Activated CD4-positive, alpha-beta T cell treated with anti-CD3 and anti-CD28 coated beads for 1 hour (primary cell): ENCODE measurements at regions not wholly inside any gene's neighbourhood (a gene's known extent, or its start where the extent isn't known, plus 50 kb on each side); places are given as distances from the start of the nearest gene placed in this dataset.
"Not testable (repeated sequence)": the region's sequence is repeated elsewhere in the genome, so short reads cannot be mapped to it uniquely, and the experiment has no call there.

Experiments
- DNase-seq: peaks from one replicate; pipeline ENCODE4 v3.0.0-alpha.2; 2020

DNA sequence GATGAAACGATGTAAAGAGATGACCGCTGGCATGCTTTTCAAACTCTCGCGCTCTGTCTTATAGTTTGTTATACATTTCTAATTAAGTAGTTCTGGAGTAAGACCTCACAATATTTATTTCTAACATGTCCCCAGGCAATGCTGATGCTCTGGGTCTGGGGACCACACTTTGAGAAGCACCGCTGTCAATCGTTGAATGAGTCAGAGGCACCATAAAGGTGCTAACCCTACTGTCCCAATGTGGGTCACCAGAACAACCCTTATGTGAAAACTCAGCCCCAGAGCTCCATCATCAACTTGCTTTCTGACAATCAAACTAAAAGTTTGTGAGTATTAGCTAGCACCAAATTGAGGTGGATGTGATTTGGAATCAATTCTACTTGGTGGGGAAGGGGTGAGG, 284.1 kb upstream of the PRKCQ start:
- DNase-seq, result no peak

DNA sequence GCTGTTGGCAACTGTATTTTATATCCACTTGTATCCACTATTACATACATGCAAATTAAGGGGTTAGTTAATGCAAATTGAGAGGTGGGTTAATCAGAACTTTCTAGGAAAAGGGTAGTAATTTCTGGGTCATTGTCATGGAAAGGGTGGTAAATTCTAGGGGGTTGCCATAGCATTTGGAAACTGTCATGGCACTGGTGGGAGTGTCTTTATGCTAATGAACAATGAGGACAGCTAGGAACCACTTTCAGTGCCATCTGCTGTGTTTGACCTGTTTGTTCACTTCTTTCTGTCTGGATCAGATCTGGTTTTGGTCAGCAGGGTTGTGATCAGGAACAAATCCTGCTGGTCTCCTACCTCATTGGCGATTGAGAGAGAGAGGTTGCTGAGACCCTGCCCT, 283.3 kb upstream of the PRKCQ start:
- no peak for DNase-seq

DNA sequence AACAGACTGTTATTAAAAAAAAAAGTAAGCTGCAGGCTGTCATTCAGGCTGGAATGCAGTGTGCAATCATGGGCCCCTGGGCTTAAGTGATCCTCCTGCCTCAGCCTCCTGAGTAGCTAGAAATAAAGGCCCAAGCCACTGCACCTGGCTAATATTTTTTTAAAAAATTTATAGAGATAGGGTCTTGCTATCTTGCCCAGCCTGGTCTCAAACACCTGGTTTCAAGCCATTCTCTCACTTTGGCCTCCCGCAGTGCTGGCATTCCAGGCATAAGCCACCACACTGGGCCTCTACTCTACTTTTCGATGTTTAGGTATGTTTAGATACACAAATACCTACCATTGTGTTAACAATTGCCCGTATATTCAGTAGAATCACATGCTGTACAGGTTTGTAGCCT, 270.4 kb upstream of the PRKCQ start:
- no peak for DNase-seq

DNA sequence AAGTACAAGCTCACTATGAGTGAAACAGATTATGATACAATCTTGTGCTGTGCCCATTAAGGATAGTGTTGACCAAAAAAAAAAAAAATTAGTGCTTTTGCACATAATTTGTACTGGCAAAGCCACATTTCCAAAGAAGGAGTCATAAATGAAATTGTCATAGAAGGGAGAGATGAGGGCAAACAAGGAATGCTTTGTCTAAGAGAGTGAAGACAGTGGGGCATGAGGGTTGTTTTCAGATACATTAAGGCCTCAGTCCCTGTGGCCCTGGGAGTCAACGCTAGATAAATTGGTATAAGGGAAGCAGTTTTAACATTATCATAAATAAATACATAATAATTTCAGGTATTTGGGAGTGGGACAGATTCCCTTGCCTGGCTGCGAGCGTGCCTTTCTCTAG, 267.5 kb upstream of the PRKCQ start:
- no peak for DNase-seq

DNA sequence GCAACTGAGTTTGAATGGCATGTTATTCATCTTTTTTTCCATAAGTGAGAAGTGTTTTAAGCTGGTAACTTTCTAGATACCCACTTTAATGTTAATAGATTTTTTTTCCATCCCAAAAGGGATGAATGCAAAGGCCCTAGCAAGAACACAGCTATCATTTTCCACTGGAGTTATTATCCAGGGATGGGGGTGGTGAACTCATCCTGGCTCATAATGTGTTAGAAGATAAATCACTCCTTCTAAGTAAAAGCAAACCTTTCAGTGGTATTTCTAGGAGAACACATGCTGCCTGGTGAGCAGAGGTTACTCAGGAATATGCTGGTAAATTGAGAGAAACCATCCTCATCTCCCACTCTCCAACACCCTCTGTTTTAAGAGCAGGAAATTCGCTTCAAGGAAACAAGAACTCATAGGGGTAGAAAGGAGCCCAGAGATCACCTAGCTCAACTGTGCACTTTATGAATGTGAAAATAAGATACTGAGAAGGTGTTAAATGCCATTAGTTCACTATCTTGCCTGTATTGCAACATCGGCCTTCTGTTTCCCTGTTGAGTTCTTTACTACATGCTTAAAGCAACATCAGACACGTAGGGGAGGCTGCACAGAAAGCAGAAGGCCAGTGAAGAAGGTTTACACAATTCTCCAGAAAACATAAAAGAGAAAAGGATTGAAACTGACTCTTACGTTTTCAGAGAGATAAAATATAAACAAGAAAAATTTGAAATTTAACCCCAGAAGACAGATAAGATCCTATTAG, 264.0 kb upstream of the PRKCQ start:
- DNase-seq, result no peak

DNA sequence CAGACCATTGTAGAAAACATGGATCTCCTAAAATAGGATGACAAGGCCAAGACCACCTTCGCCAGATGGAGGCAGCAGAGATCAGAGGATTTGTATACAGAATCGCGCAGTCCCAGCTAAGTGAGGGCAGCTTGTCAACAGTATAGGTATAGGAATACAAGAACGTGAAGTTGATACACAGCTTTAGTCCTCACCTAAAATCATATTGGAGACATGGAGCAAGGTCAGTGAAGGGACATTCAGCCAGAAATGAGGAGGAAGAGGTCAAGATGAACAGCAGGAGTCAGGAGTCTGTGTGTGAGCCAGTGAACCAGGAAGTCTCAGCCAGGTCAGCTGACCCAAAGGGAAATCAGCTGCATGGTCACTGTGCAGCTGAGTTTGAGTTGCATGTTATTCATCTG, 263.4 kb upstream of the PRKCQ start:
- DNase-seq, result no peak

DNA sequence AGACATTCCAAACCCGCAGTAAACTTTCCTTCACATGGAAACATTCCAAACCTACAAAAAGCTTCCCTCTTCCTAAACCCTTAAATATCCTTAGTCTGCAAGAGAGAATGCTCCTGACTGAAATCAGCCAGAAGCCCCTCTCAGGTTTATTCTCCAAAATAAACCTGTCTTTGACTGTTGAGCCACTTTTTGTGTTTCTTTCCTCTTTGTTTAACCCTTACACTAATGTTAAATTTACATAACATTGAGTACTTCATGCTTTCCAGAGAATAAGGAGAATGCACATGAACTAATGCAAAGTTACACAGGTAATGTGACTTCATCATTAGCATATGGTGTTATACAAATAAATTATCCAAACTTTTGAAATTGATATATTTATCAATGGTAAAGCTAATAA, 262.6 kb upstream of the PRKCQ start:
- no peak for DNase-seq

DNA sequence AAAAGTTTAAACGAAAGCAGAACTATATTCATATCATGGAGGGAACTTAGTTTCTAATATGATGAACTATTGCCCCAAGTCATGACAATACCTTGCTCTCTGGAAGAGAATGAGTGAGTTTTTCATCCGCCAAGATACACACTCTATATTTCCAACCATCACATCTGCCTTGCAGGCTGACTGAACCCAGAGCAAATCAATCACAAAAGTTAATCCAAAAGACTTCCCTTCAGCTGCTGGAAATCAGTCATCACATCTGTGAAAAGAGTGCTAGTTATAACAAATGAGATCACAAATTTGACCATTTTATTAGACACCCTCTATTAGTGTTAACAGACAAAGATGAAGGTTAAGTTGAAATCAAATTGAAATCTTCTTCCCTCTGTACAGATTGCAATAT, 261.7 kb upstream of the PRKCQ start:
- DNase-seq, result no peak

DNA sequence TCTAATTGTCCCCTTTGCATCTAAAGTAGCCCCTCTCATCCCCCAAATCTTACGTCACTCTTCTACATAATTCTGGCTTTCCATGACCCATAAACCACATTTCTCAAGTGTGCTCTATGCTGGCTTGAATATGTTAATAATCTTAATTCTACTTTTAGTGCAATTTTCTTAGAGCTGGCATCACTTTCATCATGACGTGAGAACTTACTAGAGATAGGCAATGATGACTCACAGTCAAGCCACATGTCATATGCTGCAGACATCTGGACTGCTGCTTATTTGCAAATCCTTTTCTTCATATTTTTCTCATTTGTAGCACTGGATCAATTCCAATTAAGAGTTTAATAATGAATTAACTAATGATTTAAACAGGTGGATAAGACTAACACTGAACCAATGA, 260.7 kb upstream of the PRKCQ start:
- DNase-seq, result no peak

DNA sequence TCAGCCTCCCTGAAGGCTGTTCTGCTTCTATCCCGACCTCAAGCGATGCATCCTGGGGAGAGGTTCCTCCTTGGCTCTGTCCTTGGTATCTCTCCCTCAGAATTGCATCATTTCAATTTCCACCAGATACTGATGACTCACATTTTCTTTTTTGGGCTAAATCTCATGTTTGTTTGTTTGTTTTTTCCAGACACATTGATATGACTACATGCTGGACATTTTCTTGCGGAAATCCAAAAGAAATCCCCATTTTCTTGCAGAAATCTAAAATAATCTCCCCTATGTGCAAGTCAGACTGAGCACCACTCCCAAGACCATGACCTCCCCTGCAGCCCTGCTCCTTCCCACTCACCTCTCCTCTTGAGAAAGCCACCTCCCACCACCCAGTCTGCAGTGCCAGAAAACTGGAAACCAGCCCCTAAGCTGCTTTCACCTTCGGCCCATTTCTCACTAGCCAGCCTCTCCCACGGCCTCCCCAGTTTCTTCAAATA, 260.2 kb upstream of the PRKCQ start:
- no peak for DNase-seq

DNA sequence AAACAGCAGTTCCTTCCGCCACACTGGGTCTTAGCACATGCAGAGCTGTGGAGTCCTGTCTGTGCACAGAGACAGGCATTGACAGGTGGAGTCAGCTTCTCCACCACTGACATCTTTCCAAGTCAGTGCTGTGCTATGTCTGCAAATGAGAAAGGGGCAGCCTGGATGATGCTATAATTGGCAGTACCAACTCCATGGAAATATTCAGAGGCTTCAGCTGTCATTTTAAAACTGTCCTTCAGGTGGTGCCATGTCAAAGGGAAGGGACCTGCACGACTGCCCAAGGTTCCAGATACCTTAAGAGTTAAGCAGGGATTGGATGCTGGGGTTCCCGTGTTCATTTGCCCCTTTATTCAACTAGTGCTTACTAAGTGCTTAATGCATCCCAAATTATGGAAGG, 258.0 kb upstream of the PRKCQ start:
- no peak for DNase-seq

DNA sequence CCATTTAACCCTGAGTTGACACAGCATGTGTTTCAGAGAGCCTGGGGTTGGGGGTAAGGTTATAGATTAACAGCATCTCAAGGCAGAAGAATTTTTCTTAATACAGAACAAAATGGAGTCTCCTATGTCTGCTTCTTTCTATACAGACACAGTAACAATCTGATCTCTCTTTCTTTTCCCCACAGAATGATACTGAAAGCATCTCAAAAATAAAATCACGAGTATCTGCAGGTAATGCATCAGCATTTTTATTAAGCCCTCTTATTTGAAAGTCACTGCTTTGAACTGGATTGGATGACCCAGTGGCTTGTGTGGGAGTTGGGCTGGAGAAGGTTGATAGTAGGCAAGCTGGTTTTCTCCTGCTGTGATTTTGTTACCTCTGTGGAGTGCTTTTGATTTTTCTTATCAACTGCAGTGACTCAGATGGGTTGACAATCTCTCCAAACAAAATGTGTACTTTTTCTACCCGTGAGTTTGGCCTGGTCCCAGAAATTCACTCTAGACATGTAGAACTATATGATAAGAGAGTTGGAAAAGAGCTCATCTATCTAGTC, 253.5 kb upstream of the PRKCQ start:
- DNase-seq, result no peak

DNA sequence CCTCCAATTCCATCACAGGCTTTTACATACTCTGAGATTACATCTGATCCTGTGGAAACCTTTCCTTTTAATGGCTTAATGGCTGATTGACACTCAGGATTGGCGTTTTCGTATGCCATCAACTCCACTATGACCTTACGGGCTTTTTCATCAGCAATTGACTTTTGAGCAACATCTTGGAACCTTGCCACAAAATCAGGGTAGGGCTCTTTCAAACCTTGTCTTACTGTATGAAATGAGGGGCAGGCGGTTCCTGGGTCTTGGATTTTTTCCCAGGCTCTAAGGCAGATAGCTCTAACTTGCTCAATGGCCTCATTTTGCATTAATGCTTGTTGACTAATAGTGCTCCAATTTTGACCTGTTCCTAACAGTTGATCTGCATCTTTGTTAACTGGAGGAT, 250.9 kb upstream of the PRKCQ start:
- not testable (repeated sequence) for DNase-seq

DNA sequence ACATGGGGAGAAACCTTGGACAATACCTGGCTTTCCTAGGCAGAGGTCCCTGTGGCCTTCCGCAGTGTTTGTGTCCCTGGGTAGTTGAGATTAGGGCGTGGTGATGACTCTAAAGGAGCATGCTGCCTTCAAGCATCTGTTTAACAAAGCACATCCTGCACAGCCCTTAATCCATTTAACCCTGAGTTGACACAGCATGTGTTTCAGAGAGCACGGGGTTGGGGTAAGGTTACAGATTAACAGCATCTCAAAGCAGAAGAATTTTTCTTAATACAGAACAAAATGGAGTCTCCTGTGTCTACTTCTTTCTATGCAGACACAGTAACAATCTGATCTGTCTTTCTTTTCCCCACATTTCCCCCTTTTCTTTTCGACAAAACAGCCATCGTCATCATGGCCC, 244.7 kb upstream of the PRKCQ start:
- DNase-seq, result not testable (repeated sequence)

DNA sequence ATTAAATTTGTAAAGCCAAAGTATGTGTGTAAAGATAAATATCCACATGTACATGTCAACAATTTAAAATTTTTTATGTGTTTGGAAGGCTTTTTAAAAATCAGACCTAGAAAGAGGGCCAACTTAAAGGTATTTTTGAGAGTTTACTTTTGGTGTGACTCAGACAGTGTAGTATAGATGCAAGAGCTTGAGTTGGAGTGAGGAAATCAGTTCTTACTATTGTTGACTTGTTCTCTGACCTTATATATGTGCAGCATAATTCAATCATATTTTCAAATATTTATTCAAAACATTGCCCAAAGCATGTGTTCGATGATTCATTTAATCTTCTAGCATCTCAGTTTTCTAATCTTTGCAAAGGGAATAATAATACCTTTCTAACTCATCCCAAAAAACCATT, 243.7 kb upstream of the PRKCQ start:
- DNase-seq, result no peak

DNA sequence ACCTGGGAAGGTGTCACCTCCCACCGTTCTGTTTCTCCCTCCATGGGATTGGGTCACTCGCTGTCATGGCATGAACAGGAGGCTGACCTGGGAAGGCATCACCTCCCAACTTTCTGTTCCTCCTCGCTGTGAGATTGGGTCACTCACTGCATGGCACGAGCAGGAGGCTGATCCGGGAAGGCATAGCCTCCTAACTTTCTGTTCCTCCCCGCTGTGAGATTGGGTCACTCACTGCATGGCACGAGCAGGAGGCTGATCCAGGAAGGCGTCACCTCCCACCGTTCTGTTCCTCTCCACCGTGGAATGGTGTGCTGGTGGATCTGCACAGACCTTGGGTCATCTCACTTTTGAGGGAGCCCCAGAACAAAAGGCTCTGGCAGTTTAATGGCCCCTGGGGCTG, 239.2 kb upstream of the PRKCQ start:
- no peak for DNase-seq

DNA sequence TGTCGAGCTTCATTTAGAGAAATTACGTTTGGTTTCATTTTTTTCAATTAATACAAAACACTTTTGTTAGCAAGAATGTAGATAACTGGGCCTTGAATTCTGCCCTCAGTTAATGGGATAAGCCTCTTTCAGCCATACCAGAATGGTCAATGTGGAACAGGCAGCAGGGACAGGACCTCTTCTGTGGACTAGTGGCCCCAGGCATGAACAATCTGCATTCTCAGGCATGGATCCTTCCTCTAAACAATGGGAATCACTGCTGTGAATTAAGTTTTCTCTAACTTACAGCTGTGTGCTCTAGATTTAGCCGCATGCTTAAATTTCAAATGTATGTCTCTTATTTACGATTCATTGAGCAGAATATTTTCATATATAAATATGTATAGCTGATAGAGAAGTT, 237.7 kb upstream of the PRKCQ start:
- no peak for DNase-seq

DNA sequence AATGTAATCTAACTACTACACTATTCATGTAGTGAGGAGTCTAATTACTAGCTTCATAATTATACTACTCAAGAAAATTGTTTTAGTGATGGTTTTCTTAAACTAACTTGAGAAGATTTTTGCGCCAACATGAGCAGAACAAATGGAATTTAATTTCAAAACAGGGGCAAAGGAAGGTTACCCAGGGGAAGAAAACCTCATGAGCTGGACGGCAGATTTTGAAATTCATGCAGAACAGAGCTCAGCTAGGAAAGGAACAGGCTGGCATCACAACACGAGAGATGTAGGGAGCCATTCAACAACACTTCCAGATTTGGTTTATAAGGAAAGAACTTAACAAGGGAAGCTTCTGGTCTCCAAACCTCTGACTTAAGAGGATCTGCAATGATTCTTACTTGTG, 235.3 kb upstream of the PRKCQ start:
- DNase-seq, result no peak

DNA sequence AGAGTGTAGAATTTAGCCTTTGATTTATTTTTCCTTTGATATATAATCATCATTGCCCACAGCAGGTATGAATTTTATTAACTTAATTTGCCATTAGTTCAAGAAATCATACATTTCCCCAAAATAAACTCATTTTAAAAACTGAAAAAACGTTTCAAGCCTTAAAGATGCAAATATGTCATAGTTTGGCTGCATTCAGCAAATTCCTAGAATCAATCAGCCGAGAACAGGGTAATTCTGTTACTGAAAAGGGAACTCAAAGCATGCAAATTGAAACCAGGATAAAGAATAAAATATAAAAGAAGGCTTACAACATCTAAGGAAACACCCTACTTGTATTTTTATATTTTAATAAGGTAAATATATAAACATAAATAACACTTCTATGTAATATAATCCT, 233.8 kb upstream of the PRKCQ start:
- DNase-seq, result no peak

DNA sequence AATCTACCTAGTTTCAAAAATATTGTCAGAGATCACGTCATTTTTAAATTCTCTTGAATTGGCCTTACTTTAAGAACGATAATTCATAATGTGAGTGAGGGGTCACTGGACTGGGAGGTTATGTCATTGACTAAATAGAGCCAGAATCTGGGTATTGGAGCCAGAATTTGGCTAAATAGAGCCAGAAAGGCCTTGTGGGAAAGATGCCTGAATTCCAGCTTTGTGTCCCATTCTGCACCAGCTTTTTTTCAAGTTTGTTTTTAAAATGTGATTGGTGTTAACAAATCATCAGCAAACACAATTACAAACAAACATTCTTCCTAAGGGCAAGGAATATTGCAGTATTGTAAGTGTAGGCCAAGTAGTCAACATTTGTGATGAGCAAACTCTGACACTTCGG, 233.2 kb upstream of the PRKCQ start:
- no peak for DNase-seq

DNA sequence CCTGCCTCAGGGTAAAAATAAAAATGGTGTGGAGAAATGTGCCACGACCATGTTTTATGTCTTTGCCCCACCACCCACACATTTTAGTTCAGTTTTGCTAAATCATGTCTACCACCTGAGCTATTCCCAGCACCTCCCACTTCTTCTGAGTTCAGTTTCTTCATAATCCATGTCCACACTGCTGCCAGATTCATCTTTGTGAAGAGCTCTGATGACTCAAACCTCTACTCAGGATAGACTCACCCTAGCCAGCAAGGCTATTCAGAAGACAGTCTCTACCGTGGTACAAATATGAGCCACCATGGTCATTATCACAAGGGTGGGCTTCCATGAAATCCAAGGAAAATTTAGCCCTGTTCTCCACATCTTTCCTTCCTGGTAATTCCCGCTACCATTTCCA, 231.1 kb upstream of the PRKCQ start:
- DNase-seq, result no peak

DNA sequence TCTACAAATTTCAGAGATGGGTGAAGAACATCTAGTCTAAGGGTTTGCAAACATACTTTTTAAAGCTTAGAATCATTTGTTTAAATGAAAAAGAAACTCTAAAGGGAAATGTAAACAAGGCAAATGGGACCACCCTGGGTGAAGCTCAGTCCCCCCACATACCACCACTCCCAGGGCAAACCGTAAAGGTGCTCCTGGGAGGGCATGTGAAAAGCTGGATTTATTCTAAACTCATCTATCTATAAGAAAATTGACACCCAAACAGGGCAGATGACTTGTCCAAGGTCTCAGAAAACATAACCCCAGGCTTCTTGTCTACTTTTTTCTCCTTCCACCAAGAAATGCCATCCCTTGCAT, 223.3 kb upstream of the PRKCQ start:
- no peak for DNase-seq

DNA sequence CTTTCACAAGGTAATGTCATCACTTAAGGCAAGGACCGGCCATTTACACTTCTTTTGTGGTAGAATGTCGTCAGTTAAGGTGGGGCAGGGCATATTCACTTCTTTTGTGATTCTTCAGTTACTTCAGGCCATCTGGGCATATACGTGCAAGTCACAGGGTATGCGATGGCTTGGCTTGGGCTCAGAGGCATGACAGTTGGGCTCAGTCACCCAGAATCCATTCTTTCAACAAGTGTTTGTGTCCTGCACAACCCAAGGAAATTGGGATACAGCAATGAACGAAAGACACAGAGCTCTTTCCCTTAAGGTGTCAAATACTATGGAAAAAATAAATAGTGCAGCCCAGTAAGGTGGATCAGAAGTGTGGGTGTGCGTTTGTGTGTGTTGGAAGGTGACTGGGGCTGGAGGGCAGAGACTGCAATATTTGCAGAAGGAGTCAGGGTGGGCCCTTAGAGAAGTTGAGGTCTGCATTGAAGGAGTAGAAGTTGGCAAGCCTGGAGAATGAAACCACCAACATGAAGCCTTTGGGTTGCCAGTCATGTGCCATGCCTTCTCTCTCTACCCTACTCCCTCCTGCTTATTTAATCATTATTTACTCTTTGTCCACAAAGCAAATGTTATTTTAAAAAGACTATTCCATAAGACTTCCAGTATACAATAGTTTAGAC, 222.8 kb upstream of the PRKCQ start:
- DNase-seq, result no peak

DNA sequence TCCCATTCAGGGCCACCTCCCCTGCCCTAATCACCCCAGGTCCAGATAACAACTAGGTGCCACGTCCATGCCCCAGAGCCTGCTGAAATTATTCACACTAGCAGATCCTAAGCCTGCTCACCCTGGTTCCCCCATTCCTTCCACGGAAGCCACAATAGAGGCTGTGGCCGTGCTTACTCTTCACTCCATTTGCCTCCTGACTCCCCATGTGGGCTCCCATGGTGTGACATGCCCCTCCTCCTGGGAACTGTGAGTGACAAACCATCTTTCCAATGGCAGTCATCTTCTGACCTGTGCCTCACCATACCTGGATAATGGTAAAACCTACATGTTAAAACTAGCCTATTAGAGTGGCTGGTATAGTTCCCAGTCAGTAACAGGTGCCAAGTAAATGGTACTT, 216.2 kb upstream of the PRKCQ start:
- no peak for DNase-seq

DNA sequence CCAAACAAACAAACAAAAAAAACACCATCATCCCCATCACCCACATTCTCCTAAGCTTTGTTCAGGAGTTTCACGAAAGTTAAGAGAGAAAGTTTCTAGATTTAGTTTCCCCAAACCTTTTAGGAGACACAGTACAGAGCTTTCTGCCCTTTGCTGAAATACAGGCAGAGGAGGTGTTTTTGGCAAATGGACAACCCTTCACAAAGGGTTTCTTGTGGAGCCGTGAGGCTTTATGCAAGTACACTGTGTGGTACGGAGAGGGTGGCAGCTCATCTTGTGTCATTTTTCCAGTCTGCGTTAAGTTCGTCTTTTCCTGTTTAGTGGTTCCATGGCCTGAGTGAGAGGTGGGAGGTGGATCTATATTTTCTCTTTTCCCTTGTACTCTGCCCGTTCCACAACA, 215.5 kb upstream of the PRKCQ start:
- no peak for DNase-seq
